ENCODE measurements at regions not wholly inside any gene's neighbourhood (a gene's known extent, or its start where the extent isn't known, plus 50 kb on each side); places are given as distances from the start of the nearest gene placed in this dataset.

GRCh38 chr2:128581849-128582244, 263.2 kb upstream of the HS6ST1 start:
- Mint-ChIP-seq H3K27me3 (ENCODE audit: insufficient read depth, low read depth) (peaks cover 3% of the 10 kb centered on the region), H3K36me3 (no peaks in the 10 kb centered on the region), H3K4me3 (no peak overlapping the region), H3K27ac (no peak overlapping the region), H3K9me3 (peaks cover 3% of the 10 kb centered on the region), H3K4me1 (no peaks in the 10 kb centered on the region)
- Histone ChIP-seq H3K4me1 (no peaks in the 10 kb centered on the region), H3F3A (ENCODE audit: low read depth) (no peaks in the 10 kb centered on the region), H3K36me3 (no peaks in the 10 kb centered on the region), H3K79me2 (ENCODE audit: low read depth) (no peaks in the 10 kb centered on the region), H3K27me3 (no peaks in the 10 kb centered on the region), H4K20me1 (ENCODE audit: low read depth) (no peaks in the 10 kb centered on the region), H3K27ac (no peak overlapping the region), H3K9ac (no peak overlapping the region), H2AFZ (replicated peaks) (no peak overlapping the region), H3K9me3 (ENCODE audit: low read depth) (no peaks in the 10 kb centered on the region), H3K4me3 (no peak overlapping the region), H3K4me2 (no peak overlapping the region)
- DNase-seq (ENCODE audit: low spot score): no peak
- TF ChIP-seq EZH2 (IDR thresholded peaks at IDR 0.05) (no peak), CTCF (IDR thresholded peaks at IDR 0.05) (no peak), EZH2phosphoT487 (IDR thresholded peaks at IDR 0.05) (no peak)

- TF ChIP-seq EZH2 (IDR thresholded peaks at IDR 0.05): no peak
- no peak for TF ChIP-seq CTCF (IDR thresholded peaks at IDR 0.05)
- TF ChIP-seq EZH2phosphoT487 (IDR thresholded peaks at IDR 0.05): no peak
- no peak for DNase-seq (ENCODE audit: low spot score)
- Mint-ChIP-seq H3K36me3 (no peaks in the 10 kb centered on the region), H3K4me3 (no peak overlapping the region), H3K4me1 (no peaks in the 10 kb centered on the region), H3K27me3 (ENCODE audit: insufficient read depth, low read depth) (no peaks in the 10 kb centered on the region), H3K9me3 (peaks cover 3% of the 10 kb centered on the region), H3K27ac (no peak overlapping the region)
- Histone ChIP-seq H3K9ac (no peak overlapping the region), H3K4me1 (no peaks in the 10 kb centered on the region), H3K27ac (no peak overlapping the region), H4K20me1 (ENCODE audit: low read depth) (no peaks in the 10 kb centered on the region), H3F3A (ENCODE audit: low read depth) (no peaks in the 10 kb centered on the region), H3K36me3 (no peaks in the 10 kb centered on the region), H3K4me3 (no peak overlapping the region), H3K79me2 (ENCODE audit: low read depth) (no peaks in the 10 kb centered on the region), H3K9me3 (ENCODE audit: low read depth) (no peaks in the 10 kb centered on the region), H2AFZ (replicated peaks) (no peak overlapping the region), H3K4me2 (no peak overlapping the region), H3K27me3 (no peaks in the 10 kb centered on the region)
Observed at GRCh38 chr2:128584296-128584890, 265.7 kb upstream of the HS6ST1 start.

- H3K9me3 ChIP-seq (ENCODE audit: low read depth): no peaks in the 10 kb centered on the region
- no peaks in the 10 kb centered on the region for H3K36me3 ChIP-seq
- no peak for TF ChIP-seq CTCF (IDR thresholded peaks at IDR 0.05)
- TF ChIP-seq EZH2phosphoT487 (IDR thresholded peaks at IDR 0.05): no peak
- TF ChIP-seq EZH2 (IDR thresholded peaks at IDR 0.05): no peak
- Mint-ChIP-seq H3K9me3 (peaks cover 3% of the 10 kb centered on the region), H3K4me3 (no peak overlapping the region), H3K4me1 (peaks cover 4% of the 10 kb centered on the region), H3K36me3 (no peaks in the 10 kb centered on the region), H3K27ac (no peak overlapping the region), H3K27me3 (ENCODE audit: insufficient read depth, low read depth) (peaks cover 2% of the 10 kb centered on the region)
- no peaks in the 10 kb centered on the region for H4K20me1 ChIP-seq (ENCODE audit: low read depth)
- H3F3A ChIP-seq (ENCODE audit: low read depth): no peaks in the 10 kb centered on the region
- no peak overlapping the region for H3K4me3 ChIP-seq
- H2AFZ ChIP-seq (replicated peaks): no peak overlapping the region
- no peak overlapping the region for H3K27ac ChIP-seq
- H3K9ac ChIP-seq: no peak overlapping the region
- no peaks in the 10 kb centered on the region for H3K4me1 ChIP-seq
- no peak for DNase-seq (ENCODE audit: low spot score)
- no peaks in the 10 kb centered on the region for H3K79me2 ChIP-seq (ENCODE audit: low read depth)
- no peak overlapping the region for H3K4me2 ChIP-seq
- H3K27me3 ChIP-seq: no peaks in the 10 kb centered on the region
Observed at GRCh38 chr2:128585706-128586105, 267.0 kb upstream of the HS6ST1 start.

Measured in neural progenitor cell (in vitro differentiated cells).